Activated CD4-positive, alpha-beta T cell treated with anti-CD3 and anti-CD28 coated beads, Interleukin-2, amount 10 ng/mL, durations not matched to agents 7 days and 5 days (primary cell): ENCODE measurements at regions not wholly inside any gene's neighbourhood (a gene's known extent, or its start where the extent isn't known, plus 50 kb on each side); places are given as distances from the start of the nearest gene placed in this dataset.

Experiments
- CTCF ChIA-PET: fragments of 350-600 bp; sonication (Branson Sonifier 250); formaldehyde crosslinking; loops from one replicate; lab custom pipeline; 2021; ENCODE audit warnings: antibody characterized with exemption; lab: Charles Lee
- POLR2A ChIA-PET: fragments of 350-600 bp; sonication (Branson Sonifier 250); formaldehyde crosslinking; loops from one replicate; lab custom pipeline; 2021; ENCODE audit warnings: antibody characterized with exemption; lab: Charles Lee
- DNase-seq: peaks from one replicate; pipeline ENCODE4 v3.0.0-alpha.2; 2020
- H3K27ac Mint-ChIP-seq: one replicate; pipeline ENCODE4 v1.8.0; 2021; ENCODE audit warnings: mild to moderate bottlenecking, moderate library complexity, mixed read lengths
- H3K27me3 Mint-ChIP-seq: one replicate; pipeline ENCODE4 v1.8.0; 2021; ENCODE audit warnings: mixed read lengths
- H3K36me3 Mint-ChIP-seq: one replicate; pipeline ENCODE4 v1.8.0; 2021; ENCODE audit warnings: low read depth, mixed read lengths
- H3K4me1 Mint-ChIP-seq: one replicate; pipeline ENCODE4 v1.8.0; 2021; ENCODE audit warnings: mixed read lengths
- H3K4me3 Mint-ChIP-seq: one replicate; pipeline ENCODE4 v1.8.0; 2021; ENCODE audit warnings: mild to moderate bottlenecking, moderate library complexity, mixed read lengths
- H3K9me3 Mint-ChIP-seq: one replicate; pipeline ENCODE4 v1.8.0; 2021; ENCODE audit warnings: mixed read lengths

GRCh38 chr5:57703721-57704120 is 221.1 kb upstream of the ACTBL2 start:
- CTCF ChIA-PET: no interaction called here
- H3K4me3 Mint-ChIP-seq: no peak overlapping the region
- POLR2A ChIA-PET: no interaction called here
- H3K27me3 Mint-ChIP-seq: peaks cover 7% of the 10 kb centered on the region
- no peak for DNase-seq
- no peaks in the 10 kb centered on the region for H3K4me1 Mint-ChIP-seq
- no peaks in the 10 kb centered on the region for H3K36me3 Mint-ChIP-seq
- no peaks in the 10 kb centered on the region for H3K9me3 Mint-ChIP-seq
- H3K27ac Mint-ChIP-seq: no peak overlapping the region

- Mint-ChIP-seq H3K9me3 (no peaks in the 10 kb centered on the region), H3K4me1 (no peaks in the 10 kb centered on the region), H3K27ac (no peak overlapping the region), H3K36me3 (no peaks in the 10 kb centered on the region), H3K4me3 (no peak overlapping the region), H3K27me3 (peaks cover 7% of the 10 kb centered on the region)
- ChIA-PET POLR2A (no interaction called here), CTCF (no interaction called here)
- DNase-seq: no peak
These were observed 217.9 kb upstream of the ACTBL2 start for GRCh38 chr5:57700484-57700883.

GRCh38 chr5:57700072-57700471 is 217.5 kb upstream of the ACTBL2 start:
- no peaks in the 10 kb centered on the region for H3K9me3 Mint-ChIP-seq
- H3K4me3 Mint-ChIP-seq: no peak overlapping the region
- H3K36me3 Mint-ChIP-seq: no peaks in the 10 kb centered on the region
- POLR2A ChIA-PET: no interaction called here
- DNase-seq: no peak
- CTCF ChIA-PET: no interaction called here
- no peaks in the 10 kb centered on the region for H3K4me1 Mint-ChIP-seq
- H3K27me3 Mint-ChIP-seq: peaks cover 7% of the 10 kb centered on the region
- H3K27ac Mint-ChIP-seq: no peak overlapping the region

- H3K27me3 Mint-ChIP-seq: peaks cover 7% of the 10 kb centered on the region
- no peak overlapping the region for H3K4me3 Mint-ChIP-seq
- ChIA-PET POLR2A (no interaction called here), CTCF (no interaction called here)
- H3K27ac Mint-ChIP-seq: no peak overlapping the region
- DNase-seq: no peak
- H3K36me3 Mint-ChIP-seq: no peaks in the 10 kb centered on the region
- no peaks in the 10 kb centered on the region for H3K9me3 Mint-ChIP-seq
- no peaks in the 10 kb centered on the region for H3K4me1 Mint-ChIP-seq
These were observed 216.2 kb upstream of the ACTBL2 start for GRCh38 chr5:57698802-57699201.

- peaks cover 7% of the 10 kb centered on the region for H3K27me3 Mint-ChIP-seq
- H3K9me3 Mint-ChIP-seq: no peaks in the 10 kb centered on the region
- H3K4me1 Mint-ChIP-seq: no peaks in the 10 kb centered on the region
- CTCF ChIA-PET: no interaction called here
- no peak overlapping the region for H3K4me3 Mint-ChIP-seq
- no peaks in the 10 kb centered on the region for H3K36me3 Mint-ChIP-seq
- no peak overlapping the region for H3K27ac Mint-ChIP-seq
- POLR2A ChIA-PET: no interaction called here
- DNase-seq: no peak
These were observed 215.5 kb upstream of the ACTBL2 start for GRCh38 chr5:57698086-57698485.

GRCh38 chr5:57696825-57697570 is 214.4 kb upstream of the ACTBL2 start:
- Mint-ChIP-seq H3K27me3 (peaks cover 7% of the 10 kb centered on the region), H3K4me3 (no peak overlapping the region), H3K4me1 (no peaks in the 10 kb centered on the region), H3K9me3 (no peaks in the 10 kb centered on the region), H3K27ac (no peak overlapping the region), H3K36me3 (no peaks in the 10 kb centered on the region)
- no peak for DNase-seq
- POLR2A ChIA-PET: no interaction called here
- CTCF ChIA-PET: interaction anchor here (0.7 kb wide), 1 partner anchor 350 kb away, joined by 5 read pairs; no protein-coding TSS in a partner anchor

GRCh38 chr5:57696389-57696769 is 213.8 kb upstream of the ACTBL2 start:
- no peaks in the 10 kb centered on the region for H3K36me3 Mint-ChIP-seq
- H3K27ac Mint-ChIP-seq: no peak overlapping the region
- H3K27me3 Mint-ChIP-seq: peaks cover 7% of the 10 kb centered on the region
- DNase-seq: no peak
- H3K4me1 Mint-ChIP-seq: no peaks in the 10 kb centered on the region
- H3K4me3 Mint-ChIP-seq: no peak overlapping the region
- ChIA-PET POLR2A (no interaction called here), CTCF (no interaction called here)
- H3K9me3 Mint-ChIP-seq: no peaks in the 10 kb centered on the region

- Mint-ChIP-seq H3K9me3 (no peaks in the 10 kb centered on the region), H3K27me3 (peaks cover 7% of the 10 kb centered on the region), H3K4me1 (no peaks in the 10 kb centered on the region), H3K36me3 (no peaks in the 10 kb centered on the region), H3K27ac (no peak overlapping the region), H3K4me3 (no peak overlapping the region)
- POLR2A ChIA-PET: no interaction called here
- CTCF ChIA-PET: no interaction called here
- DNase-seq: no peak
These were observed 213.2 kb upstream of the ACTBL2 start for GRCh38 chr5:57695706-57696388.

GRCh38 chr5:57695179-57695578 is 212.6 kb upstream of the ACTBL2 start:
- H3K4me3 Mint-ChIP-seq: no peak overlapping the region
- no peaks in the 10 kb centered on the region for H3K4me1 Mint-ChIP-seq
- no peaks in the 10 kb centered on the region for H3K36me3 Mint-ChIP-seq
- DNase-seq: no peak
- no peaks in the 10 kb centered on the region for H3K9me3 Mint-ChIP-seq
- peaks cover 4% of the 10 kb centered on the region for H3K27me3 Mint-ChIP-seq
- CTCF ChIA-PET: no interaction called here
- POLR2A ChIA-PET: no interaction called here
- no peak overlapping the region for H3K27ac Mint-ChIP-seq

- H3K36me3 Mint-ChIP-seq: no peaks in the 10 kb centered on the region
- no peaks in the 10 kb centered on the region for H3K9me3 Mint-ChIP-seq
- no peaks in the 10 kb centered on the region for H3K27me3 Mint-ChIP-seq
- H3K4me1 Mint-ChIP-seq: no peaks in the 10 kb centered on the region
- no peak overlapping the region for H3K27ac Mint-ChIP-seq
- no peak overlapping the region for H3K4me3 Mint-ChIP-seq
- ChIA-PET CTCF (interaction anchor here (0.7 kb wide), 1 partner anchor 112 kb away, joined by 4 read pairs; no protein-coding TSS in a partner anchor), POLR2A (no interaction called here)
- no peak for DNase-seq
These were observed 211.1 kb upstream of the ACTBL2 start for GRCh38 chr5:57693488-57694305.

GRCh38 chr5:57692582-57693487 is 210.2 kb upstream of the ACTBL2 start:
- Mint-ChIP-seq H3K27ac (no peak overlapping the region), H3K4me3 (no peak overlapping the region), H3K9me3 (no peaks in the 10 kb centered on the region), H3K4me1 (no peaks in the 10 kb centered on the region), H3K27me3 (no peaks in the 10 kb centered on the region), H3K36me3 (no peaks in the 10 kb centered on the region)
- CTCF ChIA-PET: no interaction called here
- POLR2A ChIA-PET: no interaction called here
- no peak for DNase-seq

- CTCF ChIA-PET: no interaction called here
- Mint-ChIP-seq H3K9me3 (no peaks in the 10 kb centered on the region), H3K27me3 (no peaks in the 10 kb centered on the region), H3K36me3 (no peaks in the 10 kb centered on the region), H3K4me1 (no peaks in the 10 kb centered on the region), H3K4me3 (no peak overlapping the region), H3K27ac (no peak overlapping the region)
- POLR2A ChIA-PET: no interaction called here
- DNase-seq: no peak
These were observed 208.1 kb upstream of the ACTBL2 start for GRCh38 chr5:57690724-57691123.
